Bronchial epithelial cell (primary cell): ENCODE measurements at regions not wholly inside any gene's neighbourhood (a gene's known extent, or its start where the extent isn't known, plus 50 kb on each side); places are given as distances from the start of the nearest gene placed in this dataset.

Experiments
- DNase-seq: peaks from one replicate; pipeline ENCODE4 v3.0.0-alpha.2; 2010; ENCODE audit warnings: low read depth
- FAIRE-seq: peaks from 2 replicates; lab custom pipeline; 2011; peaks lifted over from hg19 to GRCh38; lab: Jason Lieb, UNC
- H3K27me3 ChIP-seq: 2 replicates; pipeline ENCODE4 v1.5.1; 2011; ENCODE audit warnings: low read length; ENCODE audit not compliant: control insufficient read depth, insufficient read depth
- H3K36me3 ChIP-seq: 2 replicates; pipeline ENCODE4 v1.5.1; 2011; ENCODE audit warnings: low read length; ENCODE audit not compliant: control insufficient read depth, insufficient read depth
- H3K4me3 ChIP-seq: 2 replicates; pipeline ENCODE4 v1.5.1; 2011; ENCODE audit warnings: mild to moderate bottlenecking, low read depth, low read length, control low read depth
- TF ChIP-seq, protein P1 (sequence below): IDR thresholded peaks from 2 replicates; pipeline ENCODE4 v1.5.1; 2011; ENCODE audit warnings: mild to moderate bottlenecking, moderate library complexity, low read length, control low read depth, inconsistent platforms; ENCODE audit not compliant: insufficient read depth, severe bottlenecking

DNA sequence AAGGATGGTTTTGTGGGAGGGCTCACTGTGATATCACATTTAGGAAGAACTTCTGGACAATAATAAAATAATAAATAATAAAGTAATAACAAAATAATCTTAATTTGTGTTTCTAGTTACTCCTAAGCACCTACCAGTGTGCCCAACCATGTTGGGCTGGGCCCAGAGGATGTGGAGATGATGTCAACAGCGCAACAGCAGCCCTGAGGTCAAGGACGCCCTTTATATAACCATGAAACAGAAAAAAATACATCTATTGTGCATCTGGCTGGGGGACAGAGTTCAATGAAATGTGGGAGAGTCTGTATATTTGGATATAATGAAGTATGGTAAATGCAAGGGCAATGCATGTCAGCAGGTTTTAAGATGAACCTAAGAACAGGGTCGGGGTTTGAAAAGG, 552.8 kb downstream of the VRK1 start:
- H3K36me3 ChIP-seq = no peaks in the 10 kb centered on the region
- no peak for DNase-seq
- FAIRE-seq = no peak
- TF ChIP-seq, protein P1, sequence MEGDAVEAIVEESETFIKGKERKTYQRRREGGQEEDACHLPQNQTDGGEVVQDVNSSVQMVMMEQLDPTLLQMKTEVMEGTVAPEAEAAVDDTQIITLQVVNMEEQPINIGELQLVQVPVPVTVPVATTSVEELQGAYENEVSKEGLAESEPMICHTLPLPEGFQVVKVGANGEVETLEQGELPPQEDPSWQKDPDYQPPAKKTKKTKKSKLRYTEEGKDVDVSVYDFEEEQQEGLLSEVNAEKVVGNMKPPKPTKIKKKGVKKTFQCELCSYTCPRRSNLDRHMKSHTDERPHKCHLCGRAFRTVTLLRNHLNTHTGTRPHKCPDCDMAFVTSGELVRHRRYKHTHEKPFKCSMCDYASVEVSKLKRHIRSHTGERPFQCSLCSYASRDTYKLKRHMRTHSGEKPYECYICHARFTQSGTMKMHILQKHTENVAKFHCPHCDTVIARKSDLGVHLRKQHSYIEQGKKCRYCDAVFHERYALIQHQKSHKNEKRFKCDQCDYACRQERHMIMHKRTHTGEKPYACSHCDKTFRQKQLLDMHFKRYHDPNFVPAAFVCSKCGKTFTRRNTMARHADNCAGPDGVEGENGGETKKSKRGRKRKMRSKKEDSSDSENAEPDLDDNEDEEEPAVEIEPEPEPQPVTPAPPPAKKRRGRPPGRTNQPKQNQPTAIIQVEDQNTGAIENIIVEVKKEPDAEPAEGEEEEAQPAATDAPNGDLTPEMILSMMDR = no peak
- H3K4me3 ChIP-seq = no peak overlapping the region
- H3K27me3 ChIP-seq = no peaks in the 10 kb centered on the region

DNA sequence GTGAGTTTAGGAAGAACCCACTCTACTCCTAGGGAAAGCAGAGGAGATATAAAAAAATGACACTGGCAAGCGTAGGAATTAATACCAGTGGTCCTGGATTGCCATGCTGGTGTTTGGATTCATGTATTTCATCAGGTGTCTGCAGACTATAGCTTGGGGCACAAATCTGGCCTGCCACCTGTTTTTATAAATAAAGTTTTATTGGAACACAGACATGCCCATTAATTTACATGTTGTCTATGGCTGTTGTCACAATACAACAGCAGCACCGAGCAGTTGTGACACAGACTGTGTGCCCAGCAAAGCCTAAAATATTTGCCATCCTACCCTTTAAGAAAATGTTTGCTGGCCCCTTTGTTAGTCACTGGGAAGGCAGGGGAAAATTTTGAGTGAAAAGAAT, 553.2 kb downstream of the VRK1 start:
- FAIRE-seq = no peak
- TF ChIP-seq, protein P1 = no peak
- no peaks in the 10 kb centered on the region for H3K27me3 ChIP-seq
- H3K36me3 ChIP-seq = no peaks in the 10 kb centered on the region
- DNase-seq = no peak
- H3K4me3 ChIP-seq = no peak overlapping the region

DNA sequence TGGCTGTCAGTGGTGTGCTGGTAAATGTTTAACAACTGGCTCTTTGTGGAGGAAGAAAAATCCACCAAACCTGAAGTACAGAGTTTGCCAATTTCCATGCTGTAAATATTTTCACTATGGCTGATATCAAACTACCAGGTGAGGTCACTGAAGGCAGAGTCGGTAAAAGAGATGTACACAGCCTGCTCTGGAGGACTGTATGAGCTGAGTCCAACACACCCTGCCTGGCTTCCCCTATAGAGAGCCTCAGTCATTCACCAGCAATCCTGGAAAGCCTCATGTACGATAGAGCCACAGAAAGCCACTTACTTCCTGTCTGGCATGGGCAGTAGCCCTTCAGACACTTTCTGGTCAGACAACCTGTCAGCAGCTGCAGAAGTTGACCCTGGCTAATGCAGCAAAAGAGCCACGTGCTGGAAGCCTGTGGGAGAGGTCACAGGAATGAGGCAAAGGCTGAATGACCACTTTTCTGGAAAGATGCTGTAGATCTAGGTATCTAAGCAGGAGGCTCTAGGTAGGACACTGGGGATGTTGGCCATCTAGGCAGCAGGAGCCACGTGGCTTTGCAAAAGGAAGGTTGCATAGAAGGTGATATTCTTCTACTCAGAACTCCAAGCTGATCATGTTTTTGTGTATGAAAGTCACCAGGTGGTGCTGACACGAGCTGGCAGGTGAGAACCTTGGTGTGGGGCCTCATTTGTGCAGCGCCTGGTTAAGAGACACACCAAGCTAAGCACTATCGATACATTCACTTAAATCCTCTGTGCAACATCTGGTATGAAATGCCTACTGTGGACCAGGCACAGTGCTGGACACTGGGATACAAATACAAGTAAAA, 553.9 kb downstream of the VRK1 start:
- no peak for DNase-seq
- Histone ChIP-seq H3K27me3 (no peaks in the 10 kb centered on the region), H3K4me3 (no peak overlapping the region), H3K36me3 (no peaks in the 10 kb centered on the region)
- peak; percentile 81 for FAIRE-seq
- TF ChIP-seq, protein P1 = no peak

DNA sequence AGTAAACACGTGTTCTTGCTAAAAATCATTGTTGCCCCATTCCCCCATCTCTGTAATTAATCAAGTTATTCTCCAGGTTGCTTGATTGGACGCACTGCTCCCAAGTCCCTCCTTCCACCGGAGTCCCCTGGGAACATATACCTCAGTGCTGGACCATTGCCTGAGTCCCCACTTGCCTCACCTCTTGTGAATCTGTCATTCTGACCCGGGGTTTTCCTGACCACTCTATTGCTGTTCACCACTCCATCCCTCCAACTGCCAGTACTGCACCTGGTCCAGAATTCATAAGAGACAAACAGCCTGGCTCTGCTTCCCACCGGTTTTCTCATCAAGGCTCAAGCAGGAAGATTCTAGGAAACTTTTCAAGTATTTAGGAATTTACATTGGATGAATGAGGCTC, 555.9 kb downstream of the VRK1 start:
- no peaks in the 10 kb centered on the region for H3K36me3 ChIP-seq
- TF ChIP-seq, protein P1 = no peak
- no peaks in the 10 kb centered on the region for H3K27me3 ChIP-seq
- no peak for DNase-seq
- no peak for FAIRE-seq
- no peak overlapping the region for H3K4me3 ChIP-seq

DNA sequence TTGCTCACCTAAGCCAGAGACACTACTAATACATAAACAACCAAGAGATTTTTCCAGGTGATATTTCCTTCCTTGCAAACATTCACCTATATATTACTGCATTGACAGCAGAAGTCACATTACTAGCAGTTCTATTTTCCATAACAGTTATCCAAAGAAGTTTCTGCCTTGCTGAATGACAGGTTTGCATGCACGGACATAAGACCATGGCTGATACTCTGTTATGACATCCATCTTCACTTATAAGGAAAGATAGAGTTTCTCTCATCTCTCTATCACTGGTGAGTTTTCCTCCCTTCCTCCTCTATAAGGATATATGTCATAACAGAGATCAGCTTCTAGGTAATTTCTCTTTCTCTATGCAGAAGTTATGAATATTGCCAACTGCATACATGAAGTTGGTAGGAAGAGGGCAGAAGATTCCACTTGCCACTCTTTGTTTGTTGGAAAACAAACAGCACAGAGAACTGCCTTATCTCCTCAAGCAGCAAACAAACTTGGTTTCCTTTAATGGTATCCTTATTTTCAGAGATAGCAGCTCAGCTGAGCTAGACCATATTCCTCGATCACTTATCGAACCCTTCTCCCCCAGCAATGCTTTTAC, 557.0 kb downstream of the VRK1 start:
- TF ChIP-seq, protein P1 = no peak

More for the DNA sequence above, 557.0 kb downstream of the VRK1 start:
- DNase-seq = no peak
- Histone ChIP-seq H3K27me3 (no peaks in the 10 kb centered on the region), H3K4me3 (no peak overlapping the region), H3K36me3 (no peaks in the 10 kb centered on the region)
- FAIRE-seq = no peak
